SK-N-SH treated with all-trans-retinoic acid at 6 μM for 48 hours (cell line): ENCODE measurements at regions not wholly inside any gene's neighbourhood (a gene's known extent, or its start where the extent isn't known, plus 50 kb on each side); places are given as distances from the start of the nearest gene placed in this dataset.

ENCODE experiments used
- ATAC-seq: fragments of 200-7000 bp; cut with Tn5 transposase; 3 replicates; pipeline ENCODE4 v1.9.1; 2020; ENCODE audit warnings: mild to moderate bottlenecking, moderate library complexity
- ARNTL ChIP-seq: fragments of 450-650 bp; formaldehyde crosslinking; IDR thresholded peaks from 2 replicates; pipeline ENCODE4 v1.5.0; 2020; ENCODE audit warnings: low read depth, mild to moderate bottlenecking, moderate library complexity, borderline replicate concordance
- BACH2 ChIP-seq: fragments of 250-450 bp; sonication (Bioruptor Pico); IDR thresholded peaks from 2 replicates; pipeline ENCODE4 v1.9.0; 2021; ENCODE audit warnings: mild to moderate bottlenecking, borderline replicate concordance
- CSDC2 ChIP-seq: fragments of 250-450 bp; sonication (Bioruptor Pico); IDR thresholded peaks from 2 replicates; pipeline ENCODE4 v1.5.0; 2020; ENCODE audit warnings: mild to moderate bottlenecking, moderate library complexity
- ESRRG ChIP-seq: fragments of 250-450 bp; sonication (Bioruptor Pico); IDR thresholded peaks from 2 replicates; pipeline ENCODE4 v1.6.1; 2021; ENCODE audit warnings: mild to moderate bottlenecking
- GLIS3 ChIP-seq: fragments of 250-450 bp; sonication (Bioruptor Pico); IDR thresholded peaks from 2 replicates; pipeline ENCODE4 v1.5.0; 2020; ENCODE audit warnings: mild to moderate bottlenecking, moderate library complexity
- OSR1 ChIP-seq: fragments of 250-450 bp; sonication (Bioruptor Pico); IDR thresholded peaks from 2 replicates; pipeline ENCODE4 v1.8.0; 2022; ENCODE audit warnings: moderate library complexity, mild to moderate bottlenecking, inconsistent platforms
- RARB ChIP-seq: fragments of 250-450 bp; sonication (Bioruptor Pico); IDR thresholded peaks from 2 replicates; pipeline ENCODE4 v1.8.0; 2021; ENCODE audit warnings: mild to moderate bottlenecking, moderate library complexity
- SNAI2 ChIP-seq: fragments of 250-450 bp; sonication (Bioruptor Pico); IDR thresholded peaks from 2 replicates; pipeline ENCODE4 v1.5.0; 2020; ENCODE audit warnings: mild to moderate bottlenecking, moderate library complexity
- TCF4 ChIP-seq: fragments of 250-450 bp; sonication (Bioruptor Pico); IDR thresholded peaks from 2 replicates; pipeline ENCODE4 v1.8.0; 2021; ENCODE audit warnings: mild to moderate bottlenecking, moderate library complexity, borderline replicate concordance
- TSHZ2 ChIP-seq: fragments of 250-450 bp; sonication (Bioruptor Pico); IDR thresholded peaks from 2 replicates; pipeline ENCODE4 v1.5.0; 2020; ENCODE audit warnings: mild to moderate bottlenecking, moderate library complexity
- ZC3H10 ChIP-seq: fragments of 250-450 bp; sonication (Bioruptor Pico); IDR thresholded peaks from 2 replicates; pipeline ENCODE4 v1.5.1; 2021; ENCODE audit warnings: mild to moderate bottlenecking, moderate library complexity
- ZFP3 ChIP-seq: fragments of 250-450 bp; sonication (Bioruptor Pico); IDR thresholded peaks from 2 replicates; pipeline ENCODE4 v1.5.0; 2020; ENCODE audit warnings: mild to moderate bottlenecking, moderate library complexity
- ZNF565 ChIP-seq: fragments of 450-650 bp; formaldehyde crosslinking; conservative IDR thresholded peaks from 2 replicates; pipeline ENCODE4 v1.5.0; 2020; ENCODE audit warnings: low read depth, mild to moderate bottlenecking, moderate library complexity
- TF ChIP-seq, protein P1 (sequence below): fragments of 250-450 bp; sonication (Bioruptor Pico); IDR thresholded peaks from 2 replicates; pipeline ENCODE4 v1.5.1; 2021; ENCODE audit warnings: mild to moderate bottlenecking, moderate library complexity

- TF ChIP-seq BACH2 (CRISPR knock-in tag): no peak
- TF ChIP-seq, protein P1, sequence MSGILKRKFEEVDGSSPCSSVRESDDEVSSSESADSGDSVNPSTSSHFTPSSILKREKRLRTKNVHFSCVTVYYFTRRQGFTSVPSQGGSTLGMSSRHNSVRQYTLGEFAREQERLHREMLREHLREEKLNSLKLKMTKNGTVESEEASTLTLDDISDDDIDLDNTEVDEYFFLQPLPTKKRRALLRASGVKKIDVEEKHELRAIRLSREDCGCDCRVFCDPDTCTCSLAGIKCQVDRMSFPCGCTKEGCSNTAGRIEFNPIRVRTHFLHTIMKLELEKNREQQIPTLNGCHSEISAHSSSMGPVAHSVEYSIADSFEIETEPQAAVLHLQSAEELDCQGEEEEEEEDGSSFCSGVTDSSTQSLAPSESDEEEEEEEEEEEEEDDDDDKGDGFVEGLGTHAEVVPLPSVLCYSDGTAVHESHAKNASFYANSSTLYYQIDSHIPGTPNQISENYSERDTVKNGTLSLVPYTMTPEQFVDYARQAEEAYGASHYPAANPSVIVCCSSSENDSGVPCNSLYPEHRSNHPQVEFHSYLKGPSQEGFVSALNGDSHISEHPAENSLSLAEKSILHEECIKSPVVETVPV (CRISPR knock-in tag): no peak
- TF ChIP-seq CSDC2 (CRISPR knock-in tag): no peak
- no peak for ATAC-seq
Measured at GRCh38 chr5:171709930-171710329, 75.7 kb upstream of the SMIM23 start.

GRCh38 chr5:171710451-171711024, 75.1 kb upstream of the SMIM23 start:
- TF ChIP-seq ARNTL (CRISPR knock-in tag): no peak
- TF ChIP-seq TSHZ2 (CRISPR knock-in tag): no peak
- ATAC-seq: no peak

- ATAC-seq: no peak
- TF ChIP-seq, protein P1 (CRISPR knock-in tag): no peak
- TF ChIP-seq OSR1 (CRISPR knock-in tag) (no peak), ZNF565 (CRISPR knock-in tag) (no peak), TSHZ2 (CRISPR knock-in tag) (no peak), CSDC2 (CRISPR knock-in tag) (no peak), ARNTL (CRISPR knock-in tag) (no peak), ZFP3 (CRISPR knock-in tag) (no peak), ZC3H10 (CRISPR knock-in tag) (no peak), SNAI2 (no peak), RARB (CRISPR knock-in tag) (no peak), GLIS3 (CRISPR knock-in tag) (no peak), TCF4 (CRISPR knock-in tag) (no peak)
Measured at GRCh38 chr5:171711571-171711970, 74.0 kb upstream of the SMIM23 start.

DNA sequence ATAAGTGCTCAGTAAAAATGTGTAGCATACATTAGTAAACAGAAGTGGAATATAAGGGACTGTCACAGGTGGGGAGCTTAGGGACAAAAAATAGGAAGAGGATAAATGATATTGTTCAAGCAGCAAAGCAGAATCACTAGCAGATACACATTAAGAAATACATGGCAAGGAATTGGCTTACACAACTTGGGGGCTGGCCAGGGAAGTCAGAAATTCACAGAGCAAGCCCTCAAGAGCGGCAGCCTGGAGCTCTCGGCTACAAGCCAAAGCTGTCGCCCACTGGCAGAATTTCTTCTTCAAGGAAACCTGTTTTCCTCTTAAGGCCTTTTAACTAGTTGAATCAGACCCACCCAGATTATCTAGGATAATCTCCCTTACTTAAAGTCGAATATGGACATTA, 73.0 kb upstream of the SMIM23 start:
- TF ChIP-seq OSR1 (CRISPR knock-in tag) (no peak), SNAI2 (no peak), ZNF565 (CRISPR knock-in tag) (no peak), TSHZ2 (CRISPR knock-in tag) (no peak), ESRRG (no peak)
- no peak for ATAC-seq
